Cardiac muscle cell (in vitro differentiated cells and primary cell): ENCODE measurements at regions not wholly inside any gene's neighbourhood (a gene's known extent, or its start where the extent isn't known, plus 50 kb on each side); places are given as distances from the start of the nearest gene placed in this dataset.
A peak's percentile ranks its signal among the peaks of the same experiment; 100 is the strongest.

Experiments used
- DNase-seq, 2 donors: peaks; one replicate each; pipeline versions ENCODE4 v3.0.0 to v3.0.0-alpha.2; 2010 to 2017; ENCODE audit warnings: low read depth in 1 of 2, low spot score in 1 of 2
- H3K27ac ChIP-seq: fragments of 200-600 bp; sonication (generic); 2 replicates; pipeline ENCODE4 v1.5.1; 2016
- H3K27me3 ChIP-seq: fragments of 200-600 bp; sonication (generic); 2 replicates; pipeline ENCODE4 v1.6.0; 2016; ENCODE audit warnings: control low read depth
- H3K36me3 ChIP-seq: fragments of 200-600 bp; sonication (generic); 2 replicates; pipeline ENCODE4 v1.5.1; 2016; ENCODE audit warnings: control low read depth
- H3K4me1 ChIP-seq: fragments of 200-600 bp; sonication (generic); 2 replicates; pipeline ENCODE4 v1.8.1; 2017; ENCODE audit warnings: low read depth, mild to moderate bottlenecking, mixed run types
- H3K4me3 ChIP-seq: fragments of 200-600 bp; sonication (generic); 2 replicates; pipeline ENCODE4 v1.5.1; 2016; ENCODE audit warnings: mild to moderate bottlenecking
- H3K9me3 ChIP-seq: fragments of 200-600 bp; sonication (generic); 2 replicates; pipeline ENCODE4 v1.5.1; 2017; ENCODE audit warnings: low read depth, mild to moderate bottlenecking, control low read depth
- CTCF ChIP-seq: IDR thresholded peaks from 2 replicates; pipeline ENCODE4 v1.5.1; 2012; ENCODE audit warnings: low read depth, mild to moderate bottlenecking, low read length

GRCh38 chr10:4310172-4310571 is 515.8 kb upstream of the AKR1E2 start:
- Histone ChIP-seq H3K27ac (peak overlapping the region; percentile 18), H3K9me3 (no peaks in the 10 kb centered on the region), H3K36me3 (no peaks in the 10 kb centered on the region), H3K4me3 (no peak overlapping the region), H3K4me1 (peaks cover 21% of the 10 kb centered on the region), H3K27me3 (no peaks in the 10 kb centered on the region)
- TF ChIP-seq CTCF: no peak
- peak in 1 of 2 donors; percentile 72 for DNase-seq

GRCh38 chr10:4307910-4308309 is 518.1 kb upstream of the AKR1E2 start:
- no peak for TF ChIP-seq CTCF
- H3K36me3 ChIP-seq: no peaks in the 10 kb centered on the region
- H3K27me3 ChIP-seq: no peaks in the 10 kb centered on the region
- peaks cover 21% of the 10 kb centered on the region for H3K4me1 ChIP-seq
- DNase-seq: peak; percentile 44 to 47
- H3K4me3 ChIP-seq: no peak overlapping the region
- H3K27ac ChIP-seq: no peak overlapping the region
- no peaks in the 10 kb centered on the region for H3K9me3 ChIP-seq

GRCh38 chr10:4306871-4307270 is 519.1 kb upstream of the AKR1E2 start:
- Histone ChIP-seq H3K27ac (no peak overlapping the region), H3K4me3 (no peak overlapping the region), H3K36me3 (no peaks in the 10 kb centered on the region)

GRCh38 chr10:4303045-4303444 is 518.0 kb upstream of the KLF6 start:
- DNase-seq: peak in 1 of 2 donors; percentile 45
- Histone ChIP-seq H3K27ac (no peak overlapping the region), H3K4me3 (no peak overlapping the region), H3K4me1 (peaks cover 4% of the 10 kb centered on the region), H3K27me3 (no peaks in the 10 kb centered on the region), H3K9me3 (no peaks in the 10 kb centered on the region), H3K36me3 (no peaks in the 10 kb centered on the region)
- TF ChIP-seq CTCF: no peak

More at GRCh38 chr10:4306871-4307270, 519.1 kb upstream of the AKR1E2 start:
- Histone ChIP-seq H3K4me1 (peaks cover 21% of the 10 kb centered on the region), H3K9me3 (no peaks in the 10 kb centered on the region), H3K27me3 (no peaks in the 10 kb centered on the region)
- no peak for TF ChIP-seq CTCF
- peak in 1 of 2 donors; percentile 36 for DNase-seq

- TF ChIP-seq CTCF: no peak
- Histone ChIP-seq H3K27ac (no peak overlapping the region), H3K36me3 (no peaks in the 10 kb centered on the region), H3K4me3 (no peak overlapping the region), H3K4me1 (no peaks in the 10 kb centered on the region), H3K9me3 (no peaks in the 10 kb centered on the region), H3K27me3 (no peaks in the 10 kb centered on the region)
- DNase-seq: no peak
Measured at GRCh38 chr10:4301291-4302045, 516.5 kb upstream of the KLF6 start.
